ENCODE measurements at regions not wholly inside any gene's neighbourhood (a gene's known extent, or its start where the extent isn't known, plus 50 kb on each side); places are given as distances from the start of the nearest gene placed in this dataset.

DNA sequence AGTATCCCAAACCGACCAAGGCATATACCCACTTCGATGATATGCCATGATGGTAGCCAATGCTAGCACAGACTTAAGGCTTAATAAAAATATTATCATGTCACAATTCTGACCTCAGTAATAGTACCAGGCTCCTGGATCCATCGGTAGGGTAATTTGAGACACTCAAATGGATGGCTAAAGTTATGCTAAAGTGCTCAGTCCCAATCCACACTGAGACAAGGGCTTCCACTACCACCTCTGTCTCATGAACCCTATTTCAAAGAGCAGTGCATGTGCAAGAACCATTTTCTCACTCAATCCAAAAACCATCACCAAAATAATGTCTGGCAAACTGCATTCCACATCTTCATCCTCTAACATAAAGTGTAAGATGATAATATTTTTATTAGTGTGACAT lies 122.4 kb upstream of the KRR1 start:
- Histone ChIP-seq H3K4me3 (no peak overlapping the region), H3K4me2 (peak overlapping the region; percentile 60), H3F3A (replicated peaks; ENCODE audit: low read depth) (0 out of 2 replicates have a peak, but pooled peaks cover 6% of the 10 kb centered on the region), H3K79me2 (replicated peaks; ENCODE audit: insufficient read depth) (no peaks in the 10 kb centered on the region), H2AFZ (no peak overlapping the region), H3K27ac (ENCODE audit: low read depth) (peak overlapping the region; percentile 82), H3K4me1 (ENCODE audit: insufficient read depth) (peaks cover 48% of the 10 kb centered on the region), H3K36me3 (ENCODE audit: insufficient read depth) (no peaks in the 10 kb centered on the region), H4K20me1 (replicated peaks; ENCODE audit: insufficient read depth) (no peaks in the 10 kb centered on the region), H3K27me3 (ENCODE audit: insufficient read depth) (no peaks in the 10 kb centered on the region), H3K9me2 (ENCODE audit: insufficient read depth) (no peaks in the 10 kb centered on the region; the same call in 1 of the 2 replicates)
- Mint-ChIP-seq H3K9me3 (peaks cover 6% of the 10 kb centered on the region; the same call in 2 of the 3 replicates), H3K27me3 (ENCODE audit: insufficient read depth, low read depth, poor library complexity) (peaks cover 5% of the 10 kb centered on the region), H3K27ac (0 out of 2 replicates have a peak overlapping the region, but pooled peaks have one; percentile 35), H3K4me3 (no peak overlapping the region), H3K4me1 (peaks cover 53% of the 10 kb centered on the region), H3K36me3 (ENCODE audit: low read depth) (peaks cover 7% of the 10 kb centered on the region; the same call in 2 of the 3 replicates)
- TF ChIP-seq POLR2AphosphoS5 (IDR thresholded peaks at IDR 0.05; ENCODE audit: low read depth) (no peak), NANOG (IDR thresholded peaks at IDR 0.05; ENCODE audit: borderline replicate concordance) (peak; percentile 57; the same call in 1 of the 2 replicates)
- peak; percentile 60 for ATAC-seq
- DNase-seq (ENCODE audit: low spot score) = peak; percentile 21

- H3K4me2 ChIP-seq = 0 out of 2 replicates have a peak overlapping the region, but pooled peaks have one; percentile 33
- no peak overlapping the region for H2AFZ ChIP-seq
Measured at GRCh38 chr12:75632442-75632841, 121.0 kb upstream of the KRR1 start.

More at GRCh38 chr12:75632442-75632841, 121.0 kb upstream of the KRR1 start:
- peak; percentile 58 for DNase-seq (ENCODE audit: low spot score)
- H3F3A ChIP-seq (replicated peaks; ENCODE audit: low read depth) = 0 out of 2 replicates have a peak, but pooled peaks cover 6% of the 10 kb centered on the region
- H3K4me1 ChIP-seq (ENCODE audit: insufficient read depth) = peaks cover 48% of the 10 kb centered on the region
- peaks cover 7% of the 10 kb centered on the region; the same call in 2 of the 3 replicates for H3K36me3 Mint-ChIP-seq (ENCODE audit: low read depth)
- no peaks in the 10 kb centered on the region for H3K79me2 ChIP-seq (replicated peaks; ENCODE audit: insufficient read depth)
- no peak overlapping the region for H3K27ac Mint-ChIP-seq
- no peaks in the 10 kb centered on the region for H3K27me3 ChIP-seq (ENCODE audit: insufficient read depth)
- H3K36me3 ChIP-seq (ENCODE audit: insufficient read depth) = no peaks in the 10 kb centered on the region
- H3K27me3 Mint-ChIP-seq (ENCODE audit: insufficient read depth, low read depth, poor library complexity) = peaks cover 5% of the 10 kb centered on the region
- H3K9me2 ChIP-seq (ENCODE audit: insufficient read depth) = no peaks in the 10 kb centered on the region; the same call in 1 of the 2 replicates
- H4K20me1 ChIP-seq (replicated peaks; ENCODE audit: insufficient read depth) = no peaks in the 10 kb centered on the region
- H3K27ac ChIP-seq (ENCODE audit: low read depth) = peak overlapping the region; percentile 56
- H3K4me3 ChIP-seq = no peak overlapping the region
- peak; percentile 87 for ATAC-seq
- peaks cover 53% of the 10 kb centered on the region for H3K4me1 Mint-ChIP-seq
- peaks cover 6% of the 10 kb centered on the region; the same call in 2 of the 3 replicates for H3K9me3 Mint-ChIP-seq
- TF ChIP-seq, protein P1, sequence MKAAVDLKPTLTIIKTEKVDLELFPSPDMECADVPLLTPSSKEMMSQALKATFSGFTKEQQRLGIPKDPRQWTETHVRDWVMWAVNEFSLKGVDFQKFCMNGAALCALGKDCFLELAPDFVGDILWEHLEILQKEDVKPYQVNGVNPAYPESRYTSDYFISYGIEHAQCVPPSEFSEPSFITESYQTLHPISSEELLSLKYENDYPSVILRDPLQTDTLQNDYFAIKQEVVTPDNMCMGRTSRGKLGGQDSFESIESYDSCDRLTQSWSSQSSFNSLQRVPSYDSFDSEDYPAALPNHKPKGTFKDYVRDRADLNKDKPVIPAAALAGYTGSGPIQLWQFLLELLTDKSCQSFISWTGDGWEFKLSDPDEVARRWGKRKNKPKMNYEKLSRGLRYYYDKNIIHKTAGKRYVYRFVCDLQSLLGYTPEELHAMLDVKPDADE (IDR thresholded peaks at IDR 0.05) = no peak
- TF ChIP-seq, protein P2, sequence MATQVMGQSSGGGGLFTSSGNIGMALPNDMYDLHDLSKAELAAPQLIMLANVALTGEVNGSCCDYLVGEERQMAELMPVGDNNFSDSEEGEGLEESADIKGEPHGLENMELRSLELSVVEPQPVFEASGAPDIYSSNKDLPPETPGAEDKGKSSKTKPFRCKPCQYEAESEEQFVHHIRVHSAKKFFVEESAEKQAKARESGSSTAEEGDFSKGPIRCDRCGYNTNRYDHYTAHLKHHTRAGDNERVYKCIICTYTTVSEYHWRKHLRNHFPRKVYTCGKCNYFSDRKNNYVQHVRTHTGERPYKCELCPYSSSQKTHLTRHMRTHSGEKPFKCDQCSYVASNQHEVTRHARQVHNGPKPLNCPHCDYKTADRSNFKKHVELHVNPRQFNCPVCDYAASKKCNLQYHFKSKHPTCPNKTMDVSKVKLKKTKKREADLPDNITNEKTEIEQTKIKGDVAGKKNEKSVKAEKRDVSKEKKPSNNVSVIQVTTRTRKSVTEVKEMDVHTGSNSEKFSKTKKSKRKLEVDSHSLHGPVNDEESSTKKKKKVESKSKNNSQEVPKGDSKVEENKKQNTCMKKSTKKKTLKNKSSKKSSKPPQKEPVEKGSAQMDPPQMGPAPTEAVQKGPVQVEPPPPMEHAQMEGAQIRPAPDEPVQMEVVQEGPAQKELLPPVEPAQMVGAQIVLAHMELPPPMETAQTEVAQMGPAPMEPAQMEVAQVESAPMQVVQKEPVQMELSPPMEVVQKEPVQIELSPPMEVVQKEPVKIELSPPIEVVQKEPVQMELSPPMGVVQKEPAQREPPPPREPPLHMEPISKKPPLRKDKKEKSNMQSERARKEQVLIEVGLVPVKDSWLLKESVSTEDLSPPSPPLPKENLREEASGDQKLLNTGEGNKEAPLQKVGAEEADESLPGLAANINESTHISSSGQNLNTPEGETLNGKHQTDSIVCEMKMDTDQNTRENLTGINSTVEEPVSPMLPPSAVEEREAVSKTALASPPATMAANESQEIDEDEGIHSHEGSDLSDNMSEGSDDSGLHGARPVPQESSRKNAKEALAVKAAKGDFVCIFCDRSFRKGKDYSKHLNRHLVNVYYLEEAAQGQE (IDR thresholded peaks at IDR 0.05; ENCODE audit: unreplicated experiment) = no peak
- TF ChIP-seq, protein P3, sequence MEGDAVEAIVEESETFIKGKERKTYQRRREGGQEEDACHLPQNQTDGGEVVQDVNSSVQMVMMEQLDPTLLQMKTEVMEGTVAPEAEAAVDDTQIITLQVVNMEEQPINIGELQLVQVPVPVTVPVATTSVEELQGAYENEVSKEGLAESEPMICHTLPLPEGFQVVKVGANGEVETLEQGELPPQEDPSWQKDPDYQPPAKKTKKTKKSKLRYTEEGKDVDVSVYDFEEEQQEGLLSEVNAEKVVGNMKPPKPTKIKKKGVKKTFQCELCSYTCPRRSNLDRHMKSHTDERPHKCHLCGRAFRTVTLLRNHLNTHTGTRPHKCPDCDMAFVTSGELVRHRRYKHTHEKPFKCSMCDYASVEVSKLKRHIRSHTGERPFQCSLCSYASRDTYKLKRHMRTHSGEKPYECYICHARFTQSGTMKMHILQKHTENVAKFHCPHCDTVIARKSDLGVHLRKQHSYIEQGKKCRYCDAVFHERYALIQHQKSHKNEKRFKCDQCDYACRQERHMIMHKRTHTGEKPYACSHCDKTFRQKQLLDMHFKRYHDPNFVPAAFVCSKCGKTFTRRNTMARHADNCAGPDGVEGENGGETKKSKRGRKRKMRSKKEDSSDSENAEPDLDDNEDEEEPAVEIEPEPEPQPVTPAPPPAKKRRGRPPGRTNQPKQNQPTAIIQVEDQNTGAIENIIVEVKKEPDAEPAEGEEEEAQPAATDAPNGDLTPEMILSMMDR (conservative IDR thresholded peaks at IDR 0.05; ENCODE audit: low read depth in 2 of 2) = no peak
- no peak for TF ChIP-seq EZH2phosphoT487 (IDR thresholded peaks at IDR 0.05; ENCODE audit: unreplicated experiment)
- TF ChIP-seq NANOG (IDR thresholded peaks at IDR 0.05; ENCODE audit: borderline replicate concordance) = no peak
- TF ChIP-seq ZNF462 (CRISPR knock-in tag; IDR thresholded peaks at IDR 0.05) = peak; percentile 52; the same call in 1 of the 2 replicates
- no peak for TF ChIP-seq CREB1 (CRISPR knock-in tag; IDR thresholded peaks at IDR 0.05; ENCODE audit: low read depth)
- no peak overlapping the region for H3K4me3 Mint-ChIP-seq

All from GM23338 (cell line).